Activated effector memory CD4-positive, alpha-beta T cell treated with anti-CD3 and anti-CD28 coated beads, Interleukin-2, amount 50 U/mL, for 16 hours (primary cell): ENCODE measurements at regions not wholly inside any gene's neighbourhood (a gene's known extent, or its start where the extent isn't known, plus 50 kb on each side); places are given as distances from the start of the nearest gene placed in this dataset.

ENCODE experiments used
- DNase-seq: peaks from one replicate; pipeline ENCODE4 v3.0.0-alpha.2; 2020

- DNase-seq, result no peak
Measured at GRCh38 chrX:51798701-51799100, 55.5 kb downstream of the GSPT2 start.

DNA sequence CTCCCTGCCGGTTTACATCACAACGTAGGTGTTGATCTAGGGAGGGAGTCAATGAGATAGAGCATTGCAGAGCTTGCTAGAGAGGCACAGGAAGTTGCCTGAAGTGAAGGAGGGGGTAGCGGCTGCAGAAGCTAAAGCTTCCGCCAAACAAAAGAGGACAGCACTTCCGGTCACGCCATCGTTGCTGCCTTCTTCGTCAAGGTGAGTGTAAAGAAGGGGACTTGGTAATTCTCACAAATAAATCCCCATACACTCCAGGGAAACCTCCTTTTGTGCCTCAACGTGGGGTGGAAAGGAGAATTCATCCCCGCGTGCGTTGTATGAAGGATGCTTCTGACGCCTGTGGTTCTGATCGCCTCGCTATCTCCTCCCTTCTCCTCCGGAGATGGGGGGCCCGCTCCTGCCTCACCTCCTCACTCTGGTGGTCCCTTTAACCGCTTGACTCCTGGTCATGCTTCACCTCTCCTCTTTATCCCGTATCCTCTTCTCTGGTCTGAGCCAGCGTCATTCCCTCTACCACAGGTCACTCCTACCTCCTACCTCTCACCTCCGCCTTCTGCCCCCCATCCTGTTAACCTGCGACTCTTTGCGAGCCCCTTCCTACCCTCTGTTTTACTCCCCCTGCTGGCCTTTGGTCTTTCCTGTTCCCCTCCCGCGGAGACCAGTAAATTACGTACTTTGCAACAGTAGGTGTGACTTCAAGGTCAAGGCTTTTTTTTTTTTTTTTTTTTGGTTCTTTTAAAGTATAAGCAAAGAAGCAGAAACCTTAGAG is 59.9 kb downstream of the GSPT2 start:
- peak; percentile 77 for DNase-seq

- DNase-seq, result no peak
Measured at GRCh38 chrX:51803833-51804232, 60.6 kb downstream of the GSPT2 start.

GRCh38 chrX:51804741-51805140 is 61.5 kb downstream of the GSPT2 start:
- DNase-seq, result no peak

DNA sequence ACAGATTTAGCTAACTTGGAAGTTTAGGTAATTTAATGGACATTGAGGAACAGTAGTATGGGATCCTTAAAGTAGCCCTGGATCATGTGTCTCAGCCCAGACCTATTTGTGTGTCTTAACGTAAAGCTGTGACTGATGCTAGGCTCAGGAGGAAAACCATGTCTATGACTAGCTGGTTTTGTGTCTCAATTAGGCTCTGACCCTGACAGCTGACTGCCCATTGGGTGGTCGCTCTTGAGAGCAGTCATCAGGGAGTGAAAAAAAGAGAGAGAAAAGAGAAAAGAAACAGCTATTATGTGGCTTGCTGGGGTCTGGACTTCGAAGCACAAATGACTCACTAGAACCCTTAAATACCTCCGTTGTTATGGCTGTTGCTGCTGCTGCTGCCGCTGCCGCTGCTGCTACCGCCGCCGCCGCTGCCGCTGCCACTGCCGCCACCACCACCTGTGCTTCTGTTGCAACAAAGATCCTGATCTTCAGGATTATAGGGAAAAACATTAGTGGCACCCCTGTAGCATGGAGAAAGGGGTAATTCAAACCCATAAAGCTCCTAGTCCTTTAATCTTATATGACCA is 70.7 kb downstream of the GSPT2 start:
- DNase-seq, result no peak

- no peak for DNase-seq
Measured at GRCh38 chrX:51824061-51824460, 69.4 kb upstream of the MAGED1 start.

- DNase-seq, result no peak
Measured at GRCh38 chrX:51825436-51825835, 68.0 kb upstream of the MAGED1 start.

DNA sequence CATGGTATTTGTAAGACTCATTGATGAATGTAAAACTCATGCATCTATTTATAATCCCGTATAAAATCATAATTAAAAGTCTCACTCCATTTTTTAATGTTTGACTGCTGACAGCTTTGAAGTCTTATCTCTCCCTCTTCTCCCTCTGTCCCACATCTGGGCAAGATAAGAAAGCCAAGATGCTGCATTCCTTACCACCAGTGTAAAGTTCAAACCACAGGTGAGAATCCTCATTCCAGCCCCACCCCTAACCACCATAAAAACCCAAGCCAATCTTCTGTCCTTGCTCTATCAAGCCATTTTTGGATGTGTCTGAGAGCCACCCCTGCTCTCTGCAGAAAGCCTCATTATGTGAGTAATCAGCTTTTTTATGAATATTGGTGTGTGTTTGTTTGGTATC is 59.3 kb upstream of the MAGED1 start:
- no peak for DNase-seq

DNA sequence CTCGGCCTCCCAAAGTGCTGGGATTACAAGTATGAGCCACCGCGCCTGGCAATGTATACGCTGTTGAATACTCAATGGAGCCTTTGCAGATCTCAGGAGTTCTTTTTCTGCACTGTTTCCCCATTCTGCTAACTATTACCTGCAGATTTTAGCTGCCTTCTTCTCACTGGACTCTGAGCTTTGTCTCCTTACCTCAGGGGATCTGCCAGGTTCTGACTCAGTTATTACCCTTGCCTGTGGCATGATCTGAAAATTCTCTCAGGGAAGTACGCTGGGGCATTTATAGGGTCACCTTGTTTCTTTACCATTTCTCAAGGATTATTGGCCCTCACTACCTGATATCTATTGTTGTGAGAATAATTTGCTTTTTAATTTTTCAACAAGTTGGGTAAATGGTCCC is 56.6 kb upstream of the MAGED1 start:
- no peak for DNase-seq

DNA sequence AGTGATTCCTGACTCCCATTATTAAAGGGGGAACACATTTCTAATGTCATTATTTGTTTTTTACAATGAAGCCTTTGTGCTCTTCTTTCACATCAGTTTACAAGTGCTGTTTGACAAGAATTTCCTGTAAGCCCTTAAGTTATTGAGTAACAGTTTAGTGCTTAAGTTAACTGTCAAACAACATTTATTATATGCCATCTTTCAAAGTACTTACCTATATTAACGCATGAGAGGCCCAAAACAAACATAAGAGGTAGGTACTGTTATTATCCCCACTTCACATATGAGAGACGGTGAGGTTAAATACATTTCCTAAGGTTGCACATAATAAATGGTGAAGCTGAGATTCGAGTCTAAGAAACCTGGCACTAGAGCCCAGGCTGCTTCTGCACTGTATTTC is 56.0 kb upstream of the MAGED1 start:
- DNase-seq, result no peak

- DNase-seq, result no peak
Measured at GRCh38 chrX:51837921-51838320, 55.5 kb upstream of the MAGED1 start.
